GM21529 (cell line): ENCODE measurements at regions not wholly inside any gene's neighbourhood (a gene's known extent, or its start where the extent isn't known, plus 50 kb on each side); places are given as distances from the start of the nearest gene placed in this dataset.
"Not testable (repeated sequence)": the region's sequence is repeated elsewhere in the genome, so short reads cannot be mapped to it uniquely, and the experiment has no call there.

ENCODE experiments used
- ATAC-seq: cut with Tn5 transposase; IDR thresholded peaks from one replicate; pipeline ENCODE4 v1.9.1; 2021; ENCODE audit not compliant: unreplicated experiment

- ATAC-seq = no peak
Observed at GRCh38 chr7:17552952-17553351, 254.5 kb downstream of the AHR start.

GRCh38 chr7:17554341-17555015, 256.0 kb downstream of the AHR start:
- ATAC-seq = no peak

- ATAC-seq = no peak
Observed at GRCh38 chr7:17556247-17556956, 257.9 kb downstream of the AHR start.

- ATAC-seq = no peak
Observed at GRCh38 chr7:17557251-17557671, 258.8 kb downstream of the AHR start.

GRCh38 chr7:17558135-17558534, 259.7 kb downstream of the AHR start:
- no peak for ATAC-seq

GRCh38 chr7:17558558-17559332, 260.3 kb downstream of the AHR start:
- no peak for ATAC-seq

- no peak for ATAC-seq
Observed at GRCh38 chr7:17559388-17559787, 260.9 kb downstream of the AHR start.

- ATAC-seq = no peak
Observed at GRCh38 chr7:17560516-17560915, 262.1 kb downstream of the AHR start.

- ATAC-seq = no peak
Observed at GRCh38 chr7:17560966-17561365, 262.5 kb downstream of the AHR start.

- no peak for ATAC-seq
Observed at GRCh38 chr7:17564678-17565212, 266.3 kb downstream of the AHR start.

GRCh38 chr7:17580141-17580540, 281.7 kb downstream of the AHR start:
- no peak for ATAC-seq

GRCh38 chr7:17580856-17581255, 282.4 kb downstream of the AHR start:
- no peak for ATAC-seq

- no peak for ATAC-seq
Observed at GRCh38 chr7:17581301-17581700, 282.8 kb downstream of the AHR start.

GRCh38 chr7:17582696-17583095, 284.2 kb downstream of the AHR start:
- ATAC-seq = not testable (repeated sequence)

- ATAC-seq = no peak
Observed at GRCh38 chr7:17583786-17584185, 285.3 kb downstream of the AHR start.

GRCh38 chr7:17584822-17585221, 286.4 kb downstream of the AHR start:
- ATAC-seq = no peak

- ATAC-seq = no peak
Observed at GRCh38 chr7:17586711-17587110, 288.3 kb downstream of the AHR start.

- ATAC-seq = no peak
Observed at GRCh38 chr7:17588730-17589129, 290.3 kb downstream of the AHR start.

GRCh38 chr7:17589671-17590070, 291.2 kb downstream of the AHR start:
- ATAC-seq = no peak

GRCh38 chr7:17590221-17590620, 291.8 kb downstream of the AHR start:
- ATAC-seq = no peak

- no peak for ATAC-seq
Observed at GRCh38 chr7:17593819-17594419, 295.5 kb downstream of the AHR start.
